Right renal pelvis (tissue), 4 donors: ENCODE measurements at regions not wholly inside any gene's neighbourhood (a gene's known extent, or its start where the extent isn't known, plus 50 kb on each side); places are given as distances from the start of the nearest gene placed in this dataset.

Experiments
- DNase-seq, 4 donors: peaks; one replicate each; pipeline ENCODE4 v3.0.0-alpha.2; 2013; ENCODE audit warnings: low read depth in 4 of 4, low spot score in 3 of 4, missing footprints in 1 of 4

- no peak for DNase-seq
Measured at GRCh38 chr1:221945669-221946068, 203.8 kb upstream of the DUSP10 start.

DNA sequence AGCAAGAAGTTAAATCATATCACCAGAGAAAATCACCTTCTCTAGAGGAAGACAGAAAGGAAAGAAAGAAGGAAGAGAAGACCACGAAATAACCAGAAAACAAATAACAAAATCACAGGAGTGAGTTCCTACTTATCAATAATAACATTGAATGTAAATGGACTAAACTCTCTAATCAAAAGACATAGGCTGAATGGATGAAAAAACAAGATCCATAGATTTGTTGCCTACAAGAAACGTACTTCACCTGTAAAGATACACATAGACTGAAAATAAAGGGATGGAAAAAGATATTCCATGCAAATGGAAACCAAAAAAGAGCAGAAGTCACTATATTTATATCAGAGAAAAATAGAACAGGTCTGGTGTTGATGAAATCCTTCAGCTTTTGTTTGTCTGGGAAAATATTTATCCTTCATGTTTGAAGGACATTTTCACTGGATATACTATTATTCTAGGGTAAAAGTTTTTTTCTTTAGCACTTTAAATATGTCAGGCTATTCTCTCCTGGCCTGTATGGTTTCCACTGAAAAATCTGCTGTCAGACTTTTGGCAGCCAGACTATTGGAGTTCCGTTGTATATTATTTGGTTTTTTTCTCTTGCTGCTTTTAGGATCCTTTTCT lies 202.5 kb upstream of the DUSP10 start:
- DNase-seq, result no peak

- no peak for DNase-seq
Measured at GRCh38 chr1:221940631-221941030, 198.7 kb upstream of the DUSP10 start.

- DNase-seq, result no peak
Measured at GRCh38 chr1:221939607-221940006, 197.7 kb upstream of the DUSP10 start.

GRCh38 chr1:221937155-221937953 lies 195.5 kb upstream of the DUSP10 start:
- DNase-seq, result no peak

DNA sequence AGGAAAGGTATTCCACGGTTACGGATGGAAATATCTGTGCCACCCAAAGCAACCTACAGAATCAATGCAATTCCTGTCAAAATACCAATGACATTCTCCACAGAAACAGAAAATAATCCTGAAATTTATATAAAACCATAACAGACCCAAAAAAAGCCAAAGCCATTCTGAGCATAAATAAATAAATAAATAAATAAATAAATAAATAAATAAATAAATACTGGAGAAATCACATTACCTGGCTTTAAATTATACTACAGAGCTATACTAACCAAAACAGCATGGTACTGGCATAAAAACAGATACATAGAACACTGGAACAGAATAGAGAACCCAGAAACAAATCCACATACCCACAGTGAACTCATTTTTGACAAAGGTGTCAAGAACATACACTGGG lies 191.9 kb upstream of the DUSP10 start:
- no peak for DNase-seq

GRCh38 chr1:221926441-221926840 lies 184.6 kb upstream of the DUSP10 start:
- no peak for DNase-seq

DNA sequence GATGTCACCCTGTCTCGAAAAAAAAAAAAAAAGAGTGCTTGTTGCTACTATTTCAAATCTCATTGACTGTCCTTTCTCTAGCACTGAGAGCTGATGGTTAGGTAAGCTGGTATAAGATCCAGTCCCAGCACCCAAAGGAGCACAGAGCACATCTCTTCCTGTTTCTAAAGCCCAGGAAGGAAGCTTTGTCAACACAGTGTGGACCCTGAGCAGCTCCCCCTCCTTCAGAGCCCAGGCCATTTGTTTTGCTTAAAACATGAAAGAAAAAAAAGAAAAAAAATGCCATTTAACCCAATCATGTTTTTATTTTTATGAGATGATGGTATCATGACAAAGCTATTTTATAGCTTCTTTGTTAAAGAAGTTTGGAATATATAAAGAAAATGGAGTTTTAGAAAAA lies 184.1 kb upstream of the DUSP10 start:
- DNase-seq, result no peak

DNA sequence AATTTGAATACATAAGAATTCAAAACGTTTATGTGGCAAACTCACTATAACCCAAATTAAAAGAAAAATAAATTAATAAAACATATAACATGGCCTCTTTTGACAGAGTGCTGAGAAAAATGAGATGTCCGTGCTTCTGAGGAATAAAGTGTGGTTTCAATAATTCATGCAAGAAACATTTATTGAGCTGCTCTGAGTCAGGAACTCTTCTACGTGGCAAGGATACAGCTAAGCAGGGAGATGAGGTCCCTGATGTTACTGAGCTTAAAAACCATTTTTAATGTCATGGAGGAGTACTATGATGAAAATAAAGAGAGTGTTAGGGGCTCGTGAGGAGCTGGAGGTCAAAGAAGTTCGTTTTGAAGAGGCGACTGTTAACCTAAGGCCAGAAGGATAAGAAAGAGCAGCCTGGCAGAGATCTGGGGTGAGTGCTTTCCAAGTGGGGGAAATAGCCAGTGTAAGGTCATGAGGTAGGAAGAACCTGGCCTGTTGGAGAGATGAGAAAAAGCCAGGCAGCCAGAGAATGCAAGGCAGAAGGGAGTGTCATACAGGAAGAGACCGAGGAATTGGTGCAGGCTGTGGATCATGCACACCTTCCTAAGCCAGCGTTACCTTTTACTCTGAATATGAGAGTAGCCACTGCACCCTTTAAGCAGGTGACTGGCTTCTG lies 182.2 kb upstream of the DUSP10 start:
- DNase-seq, result no peak

DNA sequence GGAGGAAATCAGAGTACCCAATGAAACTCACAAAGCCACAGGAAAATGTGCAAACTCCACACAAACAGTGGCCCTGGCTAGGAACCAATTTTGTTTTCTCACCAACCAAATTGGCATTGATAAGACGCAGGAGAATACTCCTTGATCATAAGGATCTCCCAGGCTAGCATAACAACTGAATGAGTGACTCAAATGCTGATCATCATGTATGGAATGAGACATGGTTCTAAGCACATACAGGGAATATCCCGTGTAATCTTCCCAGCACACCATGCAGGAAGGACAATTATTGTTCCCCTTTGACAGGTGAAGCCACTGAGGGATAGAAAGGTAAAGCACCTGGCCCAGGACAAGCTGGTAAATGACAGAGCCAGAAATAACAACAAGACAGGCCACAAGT lies 180.0 kb upstream of the DUSP10 start:
- no peak for DNase-seq

- DNase-seq, result no peak
Measured at GRCh38 chr1:221919743-221920142, 177.9 kb upstream of the DUSP10 start.

GRCh38 chr1:221919341-221919740 lies 177.5 kb upstream of the DUSP10 start:
- no peak for DNase-seq

DNA sequence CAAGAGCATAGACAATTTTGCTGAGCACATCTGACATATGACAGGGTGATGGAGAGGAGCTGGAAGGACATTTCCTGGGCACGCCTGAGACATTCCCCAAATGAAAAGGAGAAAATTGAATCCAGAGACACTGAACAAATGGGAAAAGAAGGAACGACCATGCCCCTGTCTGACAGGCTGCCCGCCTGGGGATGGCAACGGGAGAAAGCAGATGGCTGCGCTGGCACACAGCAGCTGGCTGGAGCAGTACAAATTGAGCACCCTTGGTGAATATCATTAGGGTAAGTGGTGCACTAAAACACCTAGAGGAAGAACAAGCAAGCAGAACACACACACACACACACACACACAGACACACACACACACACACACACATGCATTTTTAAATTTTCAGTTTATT lies 174.3 kb upstream of the DUSP10 start:
- no peak for DNase-seq

DNA sequence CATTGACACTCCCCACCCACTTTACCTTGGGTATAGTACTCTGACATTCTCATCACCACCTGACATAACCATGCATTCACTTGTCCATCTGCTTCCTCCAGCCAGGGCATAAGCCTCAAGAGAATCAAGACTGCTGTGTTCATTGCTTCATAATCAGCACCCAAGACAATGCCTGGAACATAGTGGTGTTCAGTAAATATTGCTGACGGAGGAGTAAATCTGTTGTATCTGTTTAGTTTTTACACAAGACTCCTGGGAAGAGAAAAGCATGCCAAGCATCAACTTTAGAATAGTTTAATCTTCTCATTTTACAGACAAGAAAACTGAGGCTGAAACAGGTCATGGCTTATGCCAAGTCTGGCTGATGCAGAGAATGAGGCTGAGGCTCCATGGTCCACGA lies 173.9 kb upstream of the DUSP10 start:
- no peak for DNase-seq

GRCh38 chr1:221913351-221913892 lies 171.5 kb upstream of the DUSP10 start:
- no peak for DNase-seq

DNA sequence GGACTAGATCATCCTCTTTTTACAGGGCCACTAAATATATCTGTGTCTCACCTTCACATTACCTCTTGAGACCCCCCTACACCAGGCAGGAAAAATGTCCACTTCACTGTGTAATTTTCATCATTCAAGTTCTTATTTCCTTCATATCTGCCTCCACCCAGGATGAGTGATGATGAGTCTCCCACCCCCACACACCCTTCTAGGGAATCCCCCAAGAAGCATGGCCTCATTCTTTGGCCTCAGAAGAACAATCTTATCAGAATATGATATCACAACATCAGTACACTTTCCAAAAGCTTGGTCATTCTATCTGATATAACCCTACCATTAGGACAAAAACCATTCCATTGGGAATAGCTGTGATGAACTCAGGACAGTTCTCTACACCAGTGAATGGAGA lies 170.3 kb upstream of the DUSP10 start:
- no peak for DNase-seq

DNA sequence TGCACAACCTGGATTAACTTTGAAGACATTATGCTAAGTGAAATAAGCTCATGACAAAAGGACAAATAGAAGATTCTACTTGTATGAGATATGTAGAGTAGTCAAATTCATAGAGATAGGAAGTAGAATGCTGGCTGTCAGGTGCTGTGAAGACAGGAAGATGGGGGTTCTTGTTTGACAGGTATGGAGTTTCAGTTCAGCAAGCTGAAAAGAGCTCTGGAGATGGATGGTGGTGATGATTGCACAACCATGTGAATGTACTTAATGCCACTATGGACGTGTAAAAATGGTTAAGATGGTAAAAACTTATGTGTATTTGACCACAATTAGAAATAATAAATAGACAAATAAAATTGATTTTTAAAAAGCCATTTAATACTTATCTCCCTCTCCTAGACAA lies 169.8 kb upstream of the DUSP10 start:
- no peak for DNase-seq

GRCh38 chr1:221910222-221910621 lies 168.3 kb upstream of the DUSP10 start:
- DNase-seq, result no peak

DNA sequence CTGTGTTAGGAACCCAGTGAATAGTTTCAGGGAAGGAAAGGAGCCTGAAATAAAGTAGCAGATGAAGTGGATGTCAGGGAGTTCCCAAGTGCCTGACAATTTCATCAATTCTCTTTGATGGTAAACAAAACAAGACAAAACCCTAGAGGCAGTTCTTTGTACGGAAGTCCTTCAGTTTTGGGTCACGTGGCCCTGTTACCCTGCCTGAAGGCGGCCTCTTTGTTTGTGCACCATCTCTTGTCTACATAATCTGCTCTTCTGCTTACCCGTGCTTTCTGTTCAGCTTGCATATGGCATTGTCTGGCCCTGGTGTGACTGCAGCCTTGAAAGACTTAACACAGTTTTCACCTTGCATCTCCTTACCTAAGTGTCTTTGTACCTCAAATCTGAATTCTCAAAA lies 166.7 kb upstream of the DUSP10 start:
- no peak for DNase-seq

- DNase-seq, result no peak
Measured at GRCh38 chr1:221907166-221907932, 165.5 kb upstream of the DUSP10 start.

GRCh38 chr1:221905802-221906201 lies 163.9 kb upstream of the DUSP10 start:
- DNase-seq, result no peak
